Stomach (tissue), 8 donors: ENCODE measurements at regions not wholly inside any gene's neighbourhood (a gene's known extent, or its start where the extent isn't known, plus 50 kb on each side); places are given as distances from the start of the nearest gene placed in this dataset.

Source experiments
- DNase-seq, 2 donors: peaks; one replicate each; pipeline versions ENCODE4 v3.0.0 to v3.0.0-alpha.2; 2013 to 2019
- H3K27ac ChIP-seq, 5 donors: fragments of 200-600 bp in 4 of 5; sonication (generic) in 4 of 5; one replicate each; pipeline ENCODE4 v1.5.1; 2013 to 2019; ENCODE audit warnings: mild to moderate bottlenecking in 1 of 5, moderate library complexity in 1 of 5
- H3K27me3 ChIP-seq, 3 donors: fragments of 200-600 bp; sonication (generic); one replicate each; pipeline ENCODE4 v1.5.1; 2017 to 2019; ENCODE audit warnings: mixed run types in 1 of 3
- H3K36me3 ChIP-seq, 4 donors: fragments of 200-600 bp; sonication (generic); 1 replicate in 3 of 4; 2 replicates in 1 of 4; pipeline ENCODE4 v1.5.1; 2016 to 2019
- H3K4me1 ChIP-seq, 4 donors: fragments of 200-600 bp; sonication (generic); one replicate each; pipeline ENCODE4 v1.5.1; 2016 to 2019
- H3K4me3 ChIP-seq, 4 donors: fragments of 200-600 bp; sonication (generic) in 3 of 4; one replicate each; pipeline ENCODE4 v1.5.1; 2016 to 2019; ENCODE audit warnings: mild to moderate bottlenecking in 1 of 4
- H3K9me3 ChIP-seq, 4 donors: fragments of 200-600 bp; sonication (generic); one replicate each; pipeline ENCODE4 v1.5.1; 2016 to 2019
- CTCF ChIP-seq, 7 experiments: fragments of 450-650 bp in 4 of 7; fragments of 200-600 bp in 3 of 7; sonication (generic) in 3 of 7; IDR thresholded peaks; one replicate each; pipeline ENCODE4 v1.5.1; 2016 to 2019; ENCODE audit warnings: antibody characterized with exemption in 7 of 7, control low read depth in 2 of 7, mild to moderate bottlenecking in 1 of 7
- EP300 ChIP-seq: sonication (generic); formaldehyde crosslinking; IDR thresholded peaks from one replicate; pipeline ENCODE4 v1.6.1; 2017; ENCODE audit warnings: antibody characterized with exemption
- POLR2A ChIP-seq, 4 donors: fragments of 450-650 bp; IDR thresholded peaks; one replicate each; pipeline ENCODE4 v1.6.1; 2016; ENCODE audit warnings: antibody characterized with exemption in 4 of 4, control low read depth in 2 of 4, mild to moderate bottlenecking in 1 of 4, moderate library complexity in 1 of 4
- POLR2AphosphoS5 ChIP-seq, 3 donors: sonication (generic); formaldehyde crosslinking; IDR thresholded peaks; one replicate each; pipeline ENCODE4 v1.6.1; 2016; ENCODE audit warnings: antibody characterized with exemption in 3 of 3
- WGBS, 5 donors: extraction: QIAGEN DNeasy Blood & Tissue Kit in 3 of 5; methylation state at CpG; one replicate each; pipeline versions ENCODE4 v1.1.5 to v1.1.7; 2013 to 2018; 5-methylcytosine and 5-hydroxymethylcytosine counted together
- intact Hi-C: fragments of 100-400 bp; cut with DNase I; formaldehyde crosslinking; loops from one replicate; pipeline ENCODE4 v1.15.1; 2023; ENCODE audit warnings: low total_unique reads
- donor health status: healthy with polysubstance abuse.
- donor health status: Bipolar disorder and iron deficiency.
- donor health status: healthy.

- intact Hi-C loops: loop anchor here (5.0 to 10.0 kb wide), 2 partner anchors 81 to 283 kb away; no protein-coding TSS in a partner anchor
These were observed 158.8 kb downstream of the KLF13 start for GRCh38 chr15:31485431-31485830.

GRCh38 chr15:31485911-31486461 lies 159.4 kb downstream of the KLF13 start:
- no peaks in the 10 kb centered on the region for H3K9me3 ChIP-seq
- TF ChIP-seq POLR2AphosphoS5 (IDR thresholded peaks at IDR 0.05) (no peak), POLR2A (IDR thresholded peaks at IDR 0.05) (no peak), CTCF (IDR thresholded peaks at IDR 0.05) (no peak), EP300 (no peak)
- H3K27ac ChIP-seq: no peak overlapping the region
- DNase-seq: peak in 1 of 2 donors; percentile 23
- WGBS, 5 donors: 83 to 95% (median 92%) methylated on average over 12 to 14 of the region's 14 CpGs
- no peaks in the 10 kb centered on the region for H3K36me3 ChIP-seq
- H3K4me3 ChIP-seq: no peak overlapping the region
- H3K4me1 ChIP-seq: peaks cover 28 to 44% (median 29%) of the 10 kb centered on the region in 4 donors
- intact Hi-C loops: loop anchor here (5.0 to 10.0 kb wide), 2 partner anchors 81 to 284 kb away; no protein-coding TSS in a partner anchor
- peaks cover 0 to 34% (median 20%) of the 10 kb centered on the region in 3 donors for H3K27me3 ChIP-seq

More at GRCh38 chr15:31485431-31485830, 158.8 kb downstream of the KLF13 start:
- peaks cover 0 to 38% (median 20%) of the 10 kb centered on the region in 3 donors for H3K27me3 ChIP-seq
- H3K36me3 ChIP-seq: no peaks in the 10 kb centered on the region
- no peak overlapping the region for H3K27ac ChIP-seq
- WGBS, 5 donors: 84 to 91% (median 88%) methylated on average over 4 to 7 of the region's 7 CpGs
- H3K4me1 ChIP-seq: peaks cover 28 to 44% (median 29%) of the 10 kb centered on the region in 4 donors
- no peak for DNase-seq
- H3K9me3 ChIP-seq: no peaks in the 10 kb centered on the region
- no peak for TF ChIP-seq EP300
- no peak for TF ChIP-seq CTCF (IDR thresholded peaks at IDR 0.05)
- TF ChIP-seq POLR2AphosphoS5 (IDR thresholded peaks at IDR 0.05): no peak
- TF ChIP-seq POLR2A (IDR thresholded peaks at IDR 0.05): no peak
- H3K4me3 ChIP-seq: no peak overlapping the region

GRCh38 chr15:31486506-31486905 lies 159.9 kb downstream of the KLF13 start:
- peaks cover 0 to 3% (median 1%) of the 10 kb centered on the region in 4 donors for H3K9me3 ChIP-seq
- H3K27me3 ChIP-seq: peaks cover 0 to 33% (median 20%) of the 10 kb centered on the region in 3 donors
- peaks cover 28 to 44% (median 29%) of the 10 kb centered on the region in 4 donors for H3K4me1 ChIP-seq
- H3K27ac ChIP-seq: no peak overlapping the region
- 72 to 79% (median 75%) methylated on average over 10 to 11 of the region's 11 CpGs for WGBS, 5 donors
- no peaks in the 10 kb centered on the region for H3K36me3 ChIP-seq
- intact Hi-C loops: loop anchor here (5.0 to 10.0 kb wide), 2 partner anchors 82 to 284 kb away; no protein-coding TSS in a partner anchor
- H3K4me3 ChIP-seq: no peak overlapping the region
- no peak for TF ChIP-seq CTCF (IDR thresholded peaks at IDR 0.05)
- TF ChIP-seq POLR2A (IDR thresholded peaks at IDR 0.05): no peak
- no peak for TF ChIP-seq POLR2AphosphoS5 (IDR thresholded peaks at IDR 0.05)
- no peak for TF ChIP-seq EP300
- DNase-seq: no peak

GRCh38 chr15:31486906-31487695 lies 160.5 kb downstream of the KLF13 start:
- H3K27me3 ChIP-seq: peaks cover 0 to 27% (median 18%) of the 10 kb centered on the region in 3 donors
- no peaks in the 10 kb centered on the region for H3K36me3 ChIP-seq
- 87 to 94% (median 92%) methylated on average over 9 to 19 of the region's 19 CpGs for WGBS, 5 donors
- peak overlapping the region in 1 of 5 donors; percentile 70 for H3K27ac ChIP-seq
- intact Hi-C loops: loop anchor here (5.0 to 10.0 kb wide), 2 partner anchors 82 to 285 kb away; no protein-coding TSS in a partner anchor
- no peak overlapping the region for H3K4me3 ChIP-seq
- H3K4me1 ChIP-seq: peaks cover 28 to 44% (median 29%) of the 10 kb centered on the region in 4 donors
- TF ChIP-seq POLR2AphosphoS5 (IDR thresholded peaks at IDR 0.05) (no peak), EP300 (no peak), CTCF (IDR thresholded peaks at IDR 0.05) (no peak), POLR2A (IDR thresholded peaks at IDR 0.05) (no peak)
- peak in 1 of 2 donors; percentile 24 for DNase-seq
- peaks cover 0 to 9% (median 4%) of the 10 kb centered on the region in 4 donors for H3K9me3 ChIP-seq
